AML-193 (cell line): ENCODE measurements at regions not wholly inside any gene's neighbourhood (a gene's known extent, or its start where the extent isn't known, plus 50 kb on each side); places are given as distances from the start of the nearest gene placed in this dataset.

Experiments
- DNase-seq, 2 experiments: peaks; one replicate each; lab custom pipeline; 2025; lab: John Stamatoyannopoulos, UW

DNA sequence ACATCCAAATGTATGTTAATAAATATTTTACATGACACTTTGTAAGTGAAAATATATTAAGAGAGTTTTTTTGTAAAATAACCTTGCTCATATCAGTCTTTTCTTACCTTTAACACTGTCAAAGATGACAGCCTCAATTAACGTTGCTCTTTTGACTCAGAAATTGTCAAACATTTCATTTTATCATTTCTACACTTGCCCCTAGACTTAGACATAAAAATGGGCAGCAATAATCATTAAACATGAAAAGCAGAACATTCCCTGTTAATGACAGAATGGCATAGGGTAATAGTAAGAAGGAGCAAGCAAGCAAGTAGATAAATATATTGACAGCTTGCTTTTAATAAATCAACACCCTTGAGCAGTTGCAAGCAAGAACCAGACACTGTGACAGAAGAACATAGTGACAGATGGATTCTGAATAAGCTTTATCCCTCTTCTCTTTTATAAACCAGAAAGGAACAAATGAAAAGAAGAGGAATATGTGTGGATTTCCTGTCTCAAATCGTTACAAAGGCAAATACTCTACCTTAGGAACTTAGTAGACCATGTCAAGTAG is 796.0 kb upstream of the CHD1 start:
- no peak for DNase-seq

DNA sequence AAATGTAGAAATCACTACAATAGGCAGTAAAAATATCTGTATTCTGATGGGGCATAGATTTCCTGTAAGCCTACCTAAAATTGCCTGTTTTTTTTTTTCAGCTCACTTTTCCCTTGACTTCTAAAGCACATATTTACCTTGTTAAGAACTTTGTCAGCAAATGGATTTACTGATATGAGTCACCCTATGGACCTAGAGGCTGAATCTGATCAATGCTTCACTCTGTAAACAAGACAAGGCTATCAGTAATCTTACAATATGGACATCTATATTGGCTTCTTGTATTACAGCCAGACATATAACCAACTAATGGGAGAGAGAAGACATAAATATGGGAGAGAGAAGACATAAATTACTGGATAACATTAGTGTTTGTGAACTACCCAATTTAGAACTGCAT is 792.7 kb upstream of the CHD1 start:
- no peak for DNase-seq

DNA sequence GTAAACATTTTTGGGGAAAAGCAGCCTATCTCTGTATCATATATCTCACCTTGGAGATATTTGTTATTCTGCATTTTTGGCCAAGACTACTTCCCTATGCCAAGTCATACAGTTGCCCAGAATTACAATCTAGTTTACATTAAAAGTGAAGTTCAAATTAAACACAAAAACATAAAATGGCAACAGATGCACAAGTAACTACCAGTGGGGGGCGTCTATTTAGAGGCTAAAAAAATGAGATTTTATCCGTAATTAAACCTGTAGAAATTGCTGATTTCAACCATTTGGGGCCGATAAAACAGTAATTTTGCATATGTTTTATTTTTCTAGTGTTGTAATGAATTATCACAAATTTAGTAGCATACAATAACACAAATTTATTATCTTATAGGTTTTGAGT is 787.1 kb upstream of the CHD1 start:
- no peak for DNase-seq

DNA sequence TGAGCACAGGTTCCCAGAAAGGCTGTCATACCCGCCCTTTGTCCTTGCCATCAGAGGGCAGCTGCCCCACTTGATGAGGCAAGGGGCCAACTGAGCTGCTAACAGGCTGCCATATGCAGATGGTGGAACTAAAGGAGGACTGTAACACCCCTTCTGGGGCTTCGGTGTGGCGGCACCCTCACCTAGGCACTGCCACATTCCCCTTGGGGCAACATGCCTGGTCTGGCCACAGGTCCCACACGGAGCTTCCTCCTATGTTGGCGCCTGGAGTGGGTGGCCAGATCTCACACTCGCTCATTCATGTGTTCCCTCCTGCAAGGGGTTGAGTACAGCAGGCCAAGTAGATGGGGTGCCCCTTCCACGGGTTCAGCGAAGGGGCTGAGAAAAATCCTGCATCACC is 777.4 kb upstream of the CHD1 start:
- no peak for DNase-seq

- no peak for DNase-seq
Measured at GRCh38 chr5:99702565-99702964, 773.8 kb upstream of the CHD1 start.

DNA sequence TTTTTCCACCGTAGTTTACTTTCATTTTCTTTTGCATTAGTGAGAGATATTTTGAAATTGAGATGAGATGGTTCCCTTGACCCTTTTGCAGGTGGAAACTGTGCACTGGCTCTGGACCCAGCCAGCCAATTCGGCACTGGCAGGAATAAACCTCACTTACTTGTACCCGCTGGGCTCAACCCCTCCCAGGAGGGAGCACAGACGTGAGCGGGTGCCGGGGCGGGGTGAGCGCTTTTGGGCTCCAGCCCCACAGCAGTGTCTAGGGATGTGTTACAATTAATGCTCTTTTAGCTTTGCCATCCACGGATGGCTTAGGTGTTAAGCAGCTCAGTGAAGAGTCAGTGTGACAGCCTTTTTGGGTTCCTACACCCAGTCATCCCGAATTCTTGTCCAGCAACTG is 766.1 kb upstream of the CHD1 start:
- DNase-seq: no peak

- no peak for DNase-seq
Measured at GRCh38 chr5:99686538-99686937, 757.7 kb upstream of the CHD1 start.

DNA sequence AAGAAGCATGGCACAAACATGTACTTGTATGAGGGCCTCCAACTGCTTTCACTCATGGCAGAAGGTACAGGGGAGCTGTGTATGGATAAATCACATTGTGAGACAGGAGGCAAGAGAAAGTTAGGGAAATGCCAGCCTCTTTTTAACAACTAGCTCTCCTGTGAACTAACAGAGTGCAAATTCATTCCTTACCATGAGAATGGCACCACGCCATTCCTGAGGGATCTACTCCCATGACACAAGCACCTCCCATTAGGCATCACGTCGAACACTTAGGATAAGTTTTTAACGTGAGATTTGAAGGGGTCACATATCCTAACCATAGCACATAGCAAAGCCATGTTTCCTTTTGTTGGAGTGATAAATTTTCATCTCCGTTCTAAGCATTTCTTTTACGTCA is 747.2 kb upstream of the CHD1 start:
- DNase-seq: no peak

DNA sequence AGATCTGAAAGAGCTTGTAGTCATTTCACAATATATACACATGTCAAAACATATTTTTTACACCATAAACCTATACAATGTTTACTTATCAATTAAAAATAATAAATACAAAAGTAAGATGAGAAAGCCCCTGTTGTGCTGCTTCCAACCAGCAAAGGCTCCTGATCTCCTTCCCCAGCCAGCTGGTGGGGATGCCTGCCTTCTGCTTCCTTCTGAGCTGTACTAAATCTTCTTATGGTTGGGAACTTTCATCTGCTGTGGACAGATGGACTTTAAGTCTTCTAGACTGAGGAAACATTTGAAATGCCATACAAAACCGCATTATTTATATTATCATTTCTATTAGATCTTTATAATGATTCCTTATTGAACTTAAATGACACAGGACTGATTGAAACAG is 745.3 kb upstream of the CHD1 start:
- no peak for DNase-seq

DNA sequence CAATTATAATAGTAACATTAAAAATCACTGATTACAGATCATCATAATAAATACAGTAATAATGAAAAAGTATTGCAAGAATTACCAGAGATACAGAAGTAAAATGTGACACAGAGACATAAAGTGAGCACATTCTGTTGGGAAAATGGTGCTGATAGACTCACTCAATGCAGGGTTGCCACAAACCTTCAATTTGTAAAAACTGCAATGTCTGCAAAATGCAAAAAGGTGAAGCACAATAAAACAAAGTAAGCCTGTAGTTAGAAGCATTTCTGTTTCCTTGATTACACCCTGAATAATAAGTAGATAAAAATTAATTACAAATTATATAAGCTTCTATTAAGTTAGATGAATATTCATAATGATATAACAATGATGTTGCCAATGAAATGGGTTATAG is 736.2 kb upstream of the CHD1 start:
- no peak for DNase-seq

- DNase-seq: no peak
Measured at GRCh38 chr5:99651298-99651697, 722.5 kb upstream of the CHD1 start.

DNA sequence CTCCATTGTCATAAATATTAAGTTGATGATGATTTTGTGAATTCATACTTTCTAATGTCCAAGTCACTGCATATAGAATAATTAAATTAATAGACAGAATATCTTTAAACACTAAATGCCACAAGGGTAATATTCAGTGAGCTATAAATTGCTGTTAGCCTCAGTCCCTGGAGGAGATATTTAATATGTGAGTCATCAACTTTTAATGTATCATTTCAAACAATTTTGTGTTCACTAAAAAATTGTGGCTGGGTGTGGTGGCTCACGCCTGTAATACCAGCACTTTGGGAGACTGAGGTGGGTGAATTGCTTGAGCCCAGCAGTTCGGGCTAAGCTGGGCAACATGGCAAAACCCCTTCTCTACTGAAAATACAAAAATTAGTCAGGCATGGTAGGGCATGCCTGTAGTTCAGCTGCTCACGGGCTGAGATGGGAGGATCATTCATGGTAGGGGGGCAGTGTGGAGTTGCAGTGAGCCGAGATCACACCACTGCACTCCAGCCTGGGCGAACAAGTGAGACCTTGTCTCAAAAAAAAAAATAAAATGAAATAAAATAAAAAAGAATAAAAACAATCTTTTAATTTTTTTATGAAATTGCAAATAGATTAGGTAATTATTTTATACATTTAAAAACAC is 717.3 kb upstream of the CHD1 start:
- DNase-seq: no peak

DNA sequence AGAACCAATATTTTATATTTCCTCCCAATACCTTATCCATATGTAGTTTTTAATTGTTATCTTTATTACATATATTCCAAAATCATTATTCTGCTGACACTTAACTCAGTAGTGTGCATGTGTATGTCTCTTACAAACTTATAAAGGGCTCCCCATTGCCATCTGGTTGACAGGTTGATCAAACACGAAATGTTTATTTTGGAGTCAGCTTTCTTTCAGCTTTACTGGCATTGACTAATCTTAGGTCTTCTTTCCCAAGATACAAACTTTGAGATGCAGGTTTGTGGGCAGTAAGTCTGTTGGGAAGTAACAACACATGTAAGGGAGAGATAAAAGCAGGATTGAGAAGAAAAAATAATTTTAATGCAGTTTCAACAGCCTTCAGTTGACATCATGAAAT is 716.0 kb upstream of the CHD1 start:
- no peak for DNase-seq

DNA sequence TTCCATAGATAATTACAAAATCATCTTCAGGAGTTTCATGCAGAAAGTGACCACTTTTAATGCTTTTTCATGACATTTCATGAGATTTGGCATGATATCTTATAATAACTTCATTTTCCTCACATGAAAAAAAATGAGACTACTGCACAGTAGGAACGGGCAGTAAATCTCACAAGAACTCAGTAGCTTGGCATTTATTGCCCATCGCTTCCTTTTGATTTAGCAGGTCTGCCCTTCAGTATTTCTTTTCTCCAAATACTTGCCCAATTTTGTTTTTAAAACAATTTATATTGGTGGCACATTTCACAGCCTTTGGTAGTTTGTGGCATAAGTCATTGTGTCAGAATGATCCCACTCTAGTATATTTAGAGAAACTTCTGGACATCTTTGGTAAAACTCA is 711.8 kb upstream of the CHD1 start:
- DNase-seq: no peak

DNA sequence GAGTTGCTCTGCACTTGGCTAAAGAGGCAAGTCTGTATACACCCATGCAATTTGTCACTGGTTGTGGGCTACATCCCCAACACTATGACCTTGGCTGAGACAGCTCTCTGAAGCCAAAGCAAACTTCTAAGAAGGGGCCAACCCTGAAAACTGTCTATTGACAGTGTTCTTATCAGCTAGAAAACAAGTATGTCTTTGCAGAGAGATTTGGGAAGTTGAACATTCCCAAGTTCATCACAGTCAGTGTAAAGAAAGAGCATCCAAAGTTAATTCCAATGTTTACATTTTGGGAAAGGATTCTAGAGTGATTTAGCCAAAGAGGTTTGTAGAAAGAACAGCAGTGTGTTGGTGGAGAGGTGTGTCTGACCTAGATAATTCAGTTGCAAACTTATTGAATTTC is 711.1 kb upstream of the CHD1 start:
- DNase-seq: no peak

DNA sequence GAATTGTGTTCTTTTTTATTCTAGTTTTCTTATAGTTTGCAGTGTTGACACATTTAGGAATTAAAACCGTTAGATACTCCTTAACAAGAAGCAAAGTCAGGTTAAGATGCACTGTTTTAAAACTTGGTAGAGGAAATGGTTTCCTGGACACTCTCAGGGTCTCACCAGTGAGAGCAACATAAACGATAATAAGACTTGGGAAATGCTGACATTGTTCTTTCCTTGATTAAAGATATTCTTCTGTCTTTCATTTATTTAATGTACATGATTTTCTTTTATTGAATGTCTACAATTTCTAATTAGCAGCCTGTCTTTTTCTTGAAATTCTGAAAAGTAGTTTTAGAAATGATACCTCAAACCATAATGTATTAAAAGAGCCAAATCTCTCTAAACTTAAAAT is 707.9 kb upstream of the CHD1 start:
- DNase-seq: no peak

GRCh38 chr5:99621772-99622681 is 693.2 kb upstream of the CHD1 start:
- no peak for DNase-seq

DNA sequence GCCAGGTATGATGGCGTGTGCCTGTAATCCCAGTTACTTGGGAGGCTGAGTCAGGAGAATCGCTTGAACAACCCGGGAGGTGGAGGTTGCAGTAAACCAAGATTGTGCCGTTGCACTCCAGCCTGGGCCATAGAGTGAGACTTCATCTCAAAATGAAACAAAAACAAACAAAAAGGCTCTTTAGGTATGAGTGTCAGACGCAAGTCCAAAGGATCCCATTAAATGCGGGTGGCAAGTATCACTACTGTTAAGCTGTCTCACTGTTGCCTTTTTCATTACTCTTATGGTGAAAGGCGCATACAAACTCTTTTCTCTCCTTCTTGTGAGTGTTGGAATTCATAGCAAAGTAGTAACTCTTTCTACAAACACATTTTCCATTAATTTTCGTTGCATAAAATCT is 688.5 kb upstream of the CHD1 start:
- no peak for DNase-seq

- DNase-seq: no peak
Measured at GRCh38 chr5:99614888-99615287, 686.1 kb upstream of the CHD1 start.

GRCh38 chr5:99607124-99607523 is 678.3 kb upstream of the CHD1 start:
- DNase-seq: no peak

DNA sequence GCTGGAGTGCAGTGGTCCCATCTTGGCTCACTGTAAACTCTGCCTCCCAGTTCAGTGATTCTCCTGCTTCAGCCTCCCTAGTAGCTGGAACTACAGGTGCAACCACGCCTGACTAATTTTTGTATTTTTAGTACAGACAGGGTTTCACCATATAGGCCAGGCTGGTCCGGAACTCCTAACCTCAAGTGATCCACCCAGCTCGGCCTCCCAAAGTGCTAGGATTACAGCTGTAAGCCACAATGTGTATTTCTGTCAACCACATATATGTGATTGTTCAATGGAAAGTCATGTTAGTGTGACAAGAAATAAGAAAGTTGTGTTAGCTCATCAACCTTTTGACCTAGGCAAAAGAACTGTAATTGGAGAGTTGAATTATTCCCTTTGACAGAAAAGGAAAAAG is 677.1 kb upstream of the CHD1 start:
- no peak for DNase-seq

DNA sequence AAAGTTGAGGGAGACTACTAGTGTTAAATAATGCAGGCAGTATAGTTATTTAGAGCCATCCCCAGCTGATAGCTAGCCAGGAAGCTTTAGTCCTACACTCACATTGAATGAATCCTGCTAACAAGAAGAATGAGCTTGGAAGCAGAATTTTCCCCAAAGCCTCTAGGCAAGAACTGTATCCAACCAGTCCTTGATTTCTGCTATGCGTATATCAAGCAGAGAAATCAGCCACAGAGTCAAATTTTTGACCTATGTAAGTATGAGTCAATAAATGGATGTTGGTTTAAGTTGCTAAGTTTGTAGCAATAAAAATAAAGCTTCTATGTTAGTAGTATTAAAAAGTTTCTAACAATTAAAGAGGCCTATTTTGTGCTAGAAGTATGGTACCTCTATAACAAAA is 672.1 kb upstream of the CHD1 start:
- DNase-seq: no peak

GRCh38 chr5:99590806-99591205 is 662.0 kb upstream of the CHD1 start:
- no peak for DNase-seq
